GM21381 (cell line): ENCODE measurements at regions not wholly inside any gene's neighbourhood (a gene's known extent, or its start where the extent isn't known, plus 50 kb on each side); places are given as distances from the start of the nearest gene placed in this dataset.

ENCODE experiments used
- ATAC-seq: cut with Tn5 transposase; IDR thresholded peaks from one replicate; pipeline ENCODE4 v1.9.1; 2021; ENCODE audit warnings: mild to moderate bottlenecking, moderate library complexity; ENCODE audit not compliant: unreplicated experiment

GRCh38 chr3:127405791-127406190, 117.9 kb upstream of the PRR20G start:
- ATAC-seq: no peak

- no peak for ATAC-seq
These were observed 117.3 kb upstream of the PRR20G start for GRCh38 chr3:127405010-127405598.

GRCh38 chr3:127404221-127405009, 116.6 kb upstream of the PRR20G start:
- ATAC-seq: no peak

GRCh38 chr3:127403795-127404194, 115.9 kb upstream of the PRR20G start:
- no peak for ATAC-seq

- ATAC-seq: no peak
These were observed 111.3 kb upstream of the PRR20G start for GRCh38 chr3:127399154-127399553.

GRCh38 chr3:127396473-127396872, 108.6 kb upstream of the PRR20G start:
- no peak for ATAC-seq

GRCh38 chr3:127395663-127396355, 108.0 kb upstream of the PRR20G start:
- ATAC-seq: no peak

- no peak for ATAC-seq
These were observed 107.3 kb upstream of the PRR20G start for GRCh38 chr3:127394984-127395662.

GRCh38 chr3:127394031-127394430, 106.2 kb upstream of the PRR20G start:
- no peak for ATAC-seq

GRCh38 chr3:127393131-127393820, 105.4 kb upstream of the PRR20G start:
- no peak for ATAC-seq

- ATAC-seq: no peak
These were observed 104.3 kb upstream of the PRR20G start for GRCh38 chr3:127392156-127392490.

- no peak for ATAC-seq
These were observed 103.8 kb upstream of the PRR20G start for GRCh38 chr3:127391436-127392155.

GRCh38 chr3:127390365-127391025, 102.6 kb upstream of the PRR20G start:
- no peak for ATAC-seq

- no peak for ATAC-seq
These were observed 102.1 kb upstream of the PRR20G start for GRCh38 chr3:127389913-127390312.

GRCh38 chr3:127389420-127389819, 101.6 kb upstream of the PRR20G start:
- ATAC-seq: no peak

- no peak for ATAC-seq
These were observed 100.6 kb upstream of the PRR20G start for GRCh38 chr3:127388427-127388826.

GRCh38 chr3:127387556-127388153, 99.8 kb upstream of the PRR20G start:
- no peak for ATAC-seq

- no peak for ATAC-seq
These were observed 99.3 kb upstream of the PRR20G start for GRCh38 chr3:127387119-127387518.

GRCh38 chr3:127386490-127386889, 98.6 kb upstream of the PRR20G start:
- no peak for ATAC-seq

GRCh38 chr3:127385540-127385870, 97.7 kb upstream of the PRR20G start:
- no peak for ATAC-seq
